ENCODE measurements at regions not wholly inside any gene's neighbourhood (a gene's known extent, or its start where the extent isn't known, plus 50 kb on each side); places are given as distances from the start of the nearest gene placed in this dataset.

DNA sequence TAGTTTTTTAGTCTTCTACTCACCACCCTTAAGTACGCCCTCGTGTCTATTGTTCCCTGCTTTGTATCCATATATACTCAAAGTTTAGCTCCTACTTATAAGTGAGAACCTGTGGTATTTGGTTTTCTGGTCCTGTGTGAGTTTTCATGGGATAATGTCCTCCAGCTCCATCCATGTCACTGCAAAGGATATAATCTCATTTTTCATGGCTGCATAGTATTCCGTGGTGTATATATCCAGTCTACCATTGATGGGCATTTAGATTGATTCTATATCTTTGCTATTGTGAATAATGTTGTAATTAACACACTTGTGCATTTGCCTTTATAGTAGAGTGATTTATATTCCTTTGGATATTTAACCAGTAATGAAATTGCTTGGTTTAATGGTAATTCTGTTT lies 579.9 kb downstream of the CDH18 start:
- Histone ChIP-seq H3K9me3 (ENCODE audit: control insufficient read depth, insufficient read depth, low read depth, low read length) (no peaks in the 10 kb centered on the region), H3K27me3 (ENCODE audit: control insufficient read depth, insufficient read depth, low read length) (no peaks in the 10 kb centered on the region), H3K4me3 (ENCODE audit: low read depth in 2 of 2, low read length in 2 of 2) (no peak overlapping the region), H3K36me3 (ENCODE audit: control insufficient read depth, insufficient read depth, low read length) (no peaks in the 10 kb centered on the region), H3K27ac (ENCODE audit: low read length) (no peak overlapping the region), H3K4me1 (ENCODE audit: control insufficient read depth, insufficient read depth, low read length) (no peaks in the 10 kb centered on the region)
- no TSS peak for BruUV-seq (replicated peaks)
- TF ChIP-seq, protein P1, sequence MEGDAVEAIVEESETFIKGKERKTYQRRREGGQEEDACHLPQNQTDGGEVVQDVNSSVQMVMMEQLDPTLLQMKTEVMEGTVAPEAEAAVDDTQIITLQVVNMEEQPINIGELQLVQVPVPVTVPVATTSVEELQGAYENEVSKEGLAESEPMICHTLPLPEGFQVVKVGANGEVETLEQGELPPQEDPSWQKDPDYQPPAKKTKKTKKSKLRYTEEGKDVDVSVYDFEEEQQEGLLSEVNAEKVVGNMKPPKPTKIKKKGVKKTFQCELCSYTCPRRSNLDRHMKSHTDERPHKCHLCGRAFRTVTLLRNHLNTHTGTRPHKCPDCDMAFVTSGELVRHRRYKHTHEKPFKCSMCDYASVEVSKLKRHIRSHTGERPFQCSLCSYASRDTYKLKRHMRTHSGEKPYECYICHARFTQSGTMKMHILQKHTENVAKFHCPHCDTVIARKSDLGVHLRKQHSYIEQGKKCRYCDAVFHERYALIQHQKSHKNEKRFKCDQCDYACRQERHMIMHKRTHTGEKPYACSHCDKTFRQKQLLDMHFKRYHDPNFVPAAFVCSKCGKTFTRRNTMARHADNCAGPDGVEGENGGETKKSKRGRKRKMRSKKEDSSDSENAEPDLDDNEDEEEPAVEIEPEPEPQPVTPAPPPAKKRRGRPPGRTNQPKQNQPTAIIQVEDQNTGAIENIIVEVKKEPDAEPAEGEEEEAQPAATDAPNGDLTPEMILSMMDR (IDR thresholded peaks at IDR 0.05), result no peak
- no peak for TF ChIP-seq POLR2AphosphoS5 (IDR thresholded peaks at IDR 0.05; ENCODE audit: low read depth, low read length)
- TF ChIP-seq, protein P2, sequence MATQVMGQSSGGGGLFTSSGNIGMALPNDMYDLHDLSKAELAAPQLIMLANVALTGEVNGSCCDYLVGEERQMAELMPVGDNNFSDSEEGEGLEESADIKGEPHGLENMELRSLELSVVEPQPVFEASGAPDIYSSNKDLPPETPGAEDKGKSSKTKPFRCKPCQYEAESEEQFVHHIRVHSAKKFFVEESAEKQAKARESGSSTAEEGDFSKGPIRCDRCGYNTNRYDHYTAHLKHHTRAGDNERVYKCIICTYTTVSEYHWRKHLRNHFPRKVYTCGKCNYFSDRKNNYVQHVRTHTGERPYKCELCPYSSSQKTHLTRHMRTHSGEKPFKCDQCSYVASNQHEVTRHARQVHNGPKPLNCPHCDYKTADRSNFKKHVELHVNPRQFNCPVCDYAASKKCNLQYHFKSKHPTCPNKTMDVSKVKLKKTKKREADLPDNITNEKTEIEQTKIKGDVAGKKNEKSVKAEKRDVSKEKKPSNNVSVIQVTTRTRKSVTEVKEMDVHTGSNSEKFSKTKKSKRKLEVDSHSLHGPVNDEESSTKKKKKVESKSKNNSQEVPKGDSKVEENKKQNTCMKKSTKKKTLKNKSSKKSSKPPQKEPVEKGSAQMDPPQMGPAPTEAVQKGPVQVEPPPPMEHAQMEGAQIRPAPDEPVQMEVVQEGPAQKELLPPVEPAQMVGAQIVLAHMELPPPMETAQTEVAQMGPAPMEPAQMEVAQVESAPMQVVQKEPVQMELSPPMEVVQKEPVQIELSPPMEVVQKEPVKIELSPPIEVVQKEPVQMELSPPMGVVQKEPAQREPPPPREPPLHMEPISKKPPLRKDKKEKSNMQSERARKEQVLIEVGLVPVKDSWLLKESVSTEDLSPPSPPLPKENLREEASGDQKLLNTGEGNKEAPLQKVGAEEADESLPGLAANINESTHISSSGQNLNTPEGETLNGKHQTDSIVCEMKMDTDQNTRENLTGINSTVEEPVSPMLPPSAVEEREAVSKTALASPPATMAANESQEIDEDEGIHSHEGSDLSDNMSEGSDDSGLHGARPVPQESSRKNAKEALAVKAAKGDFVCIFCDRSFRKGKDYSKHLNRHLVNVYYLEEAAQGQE (IDR thresholded peaks at IDR 0.05; ENCODE audit: insufficient read depth in 1 of 2, low read depth in 2 of 2, low read length in 1 of 2), result no peak
- TF ChIP-seq TCF7L2 (IDR thresholded peaks at IDR 0.05; ENCODE audit: low read depth, low read length), result no peak
- TF ChIP-seq SIN3A (IDR thresholded peaks at IDR 0.05; ENCODE audit: borderline replicate concordance, insufficient read depth, low read depth, low read length), result no peak
- POLR2A ChIA-PET, result no interaction called here
- intact Hi-C loops (cut with micrococcal nuclease; ENCODE audit: unreplicated experiment) (no loop called here), in situ Hi-C loops (cut with HindIII; ENCODE audit: low pct_unique_long_range_greater_than_20kb, low sequenced_read_pairs) (no loop called here)
- CTCF ChIA-PET, result no interaction called here
- DNase-seq (ENCODE audit: low read depth, low spot score) (no peak), ATAC-seq (no peak)

DNA sequence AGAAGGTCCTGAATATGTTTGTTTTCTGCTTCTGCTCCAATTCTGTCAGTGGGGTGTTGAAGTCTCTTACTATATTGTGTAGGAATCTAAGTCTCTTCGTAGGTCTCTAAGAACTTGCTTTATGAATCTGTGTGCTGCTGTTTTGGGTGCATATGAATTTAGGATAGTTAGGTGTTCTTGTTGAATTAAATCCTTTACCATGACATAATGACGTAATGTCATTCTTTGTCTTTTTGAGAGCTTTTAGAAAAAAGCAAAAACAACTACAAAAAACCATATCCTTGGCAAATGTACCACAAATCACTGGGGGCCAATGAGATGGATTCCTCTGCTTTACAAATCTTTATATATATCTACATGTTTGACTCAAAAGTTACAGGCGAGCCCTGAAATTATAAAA lies 576.1 kb downstream of the CDH18 start:
- POLR2A ChIA-PET, result no interaction called here
- H3K27me3 ChIP-seq (ENCODE audit: control insufficient read depth, insufficient read depth, low read length), result no peaks in the 10 kb centered on the region
- no peaks in the 10 kb centered on the region for H3K36me3 ChIP-seq (ENCODE audit: control insufficient read depth, insufficient read depth, low read length)
- ATAC-seq (no peak), DNase-seq (ENCODE audit: low read depth, low spot score) (no peak)
- intact Hi-C loops (cut with micrococcal nuclease; ENCODE audit: unreplicated experiment), result no loop called here
- H3K27ac ChIP-seq (ENCODE audit: low read length), result no peak overlapping the region
- no peaks in the 10 kb centered on the region for H3K4me1 ChIP-seq (ENCODE audit: control insufficient read depth, insufficient read depth, low read length)
- no TSS peak for BruUV-seq (replicated peaks)
- TF ChIP-seq, protein P2 (IDR thresholded peaks at IDR 0.05; ENCODE audit: insufficient read depth in 1 of 2, low read depth in 2 of 2, low read length in 1 of 2), result no peak
- no peak for TF ChIP-seq SIN3A (IDR thresholded peaks at IDR 0.05; ENCODE audit: borderline replicate concordance, insufficient read depth, low read depth, low read length)
- TF ChIP-seq POLR2AphosphoS5 (IDR thresholded peaks at IDR 0.05; ENCODE audit: low read depth, low read length), result no peak
- TF ChIP-seq, protein P1 (IDR thresholded peaks at IDR 0.05), result no peak
- no peak for TF ChIP-seq TCF7L2 (IDR thresholded peaks at IDR 0.05; ENCODE audit: low read depth, low read length)
- CTCF ChIA-PET, result no interaction called here
- in situ Hi-C loops (cut with HindIII; ENCODE audit: low pct_unique_long_range_greater_than_20kb, low sequenced_read_pairs), result no loop called here
- no peaks in the 10 kb centered on the region for H3K9me3 ChIP-seq (ENCODE audit: control insufficient read depth, insufficient read depth, low read depth, low read length)
- H3K4me3 ChIP-seq (ENCODE audit: low read depth in 2 of 2, low read length in 2 of 2), result no peak overlapping the region
